RCC 7860 (cell line): ENCODE measurements at regions not wholly inside any gene's neighbourhood (a gene's known extent, or its start where the extent isn't known, plus 50 kb on each side); places are given as distances from the start of the nearest gene placed in this dataset.
"Not testable (repeated sequence)": the region's sequence is repeated elsewhere in the genome, so short reads cannot be mapped to it uniquely, and the experiment has no call there.

Source experiments
- DNase-seq: peaks from one replicate; pipeline ENCODE4 v3.0.0-alpha.2; 2015; ENCODE audit warnings: low spot score
- FAIRE-seq: peaks from 2 replicates; lab custom pipeline; 2012; peaks lifted over from hg19 to GRCh38; lab: Jason Lieb, UNC

DNA sequence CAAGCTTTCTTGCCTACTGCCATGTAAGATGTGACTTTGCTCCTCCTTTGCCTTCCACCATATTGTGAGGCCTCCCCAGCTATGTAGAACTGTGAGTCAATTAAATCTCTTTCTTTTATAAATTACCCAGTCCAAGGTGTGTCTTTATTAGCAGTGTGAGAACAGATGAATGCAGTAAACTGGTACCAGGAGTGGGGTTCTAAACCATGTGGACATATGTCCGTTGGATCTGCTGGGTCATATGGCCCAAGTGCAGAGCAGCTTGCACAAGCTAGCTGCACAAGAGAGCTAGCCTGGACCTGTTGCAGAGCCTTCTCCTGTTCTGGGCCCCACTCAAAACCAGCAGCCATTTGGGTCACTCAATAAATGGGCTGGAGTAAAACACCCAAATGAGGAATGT, 177.1 kb downstream of the HIPK3 start:
- DNase-seq = no peak
- FAIRE-seq = no peak

DNA sequence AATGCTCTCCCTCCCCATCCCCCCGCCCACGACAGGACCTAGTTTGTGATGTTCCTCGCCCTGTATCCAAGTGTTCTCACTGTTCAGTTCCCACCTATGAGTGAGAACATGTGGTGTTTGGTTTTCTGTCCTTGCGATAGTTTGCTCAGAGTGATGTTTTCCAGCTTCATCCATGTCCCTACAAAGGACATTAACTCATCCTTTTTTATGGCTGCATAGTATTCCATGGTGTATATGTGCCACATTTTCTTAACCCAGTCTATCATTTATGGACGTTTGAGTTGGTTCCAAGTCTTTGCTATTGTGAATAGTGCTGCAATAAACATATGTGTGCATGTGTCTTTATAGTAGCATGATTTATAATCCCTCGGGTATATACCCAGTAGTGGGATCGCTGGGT, 171.3 kb downstream of the HIPK3 start:
- not testable (repeated sequence) for DNase-seq, FAIRE-seq

DNA sequence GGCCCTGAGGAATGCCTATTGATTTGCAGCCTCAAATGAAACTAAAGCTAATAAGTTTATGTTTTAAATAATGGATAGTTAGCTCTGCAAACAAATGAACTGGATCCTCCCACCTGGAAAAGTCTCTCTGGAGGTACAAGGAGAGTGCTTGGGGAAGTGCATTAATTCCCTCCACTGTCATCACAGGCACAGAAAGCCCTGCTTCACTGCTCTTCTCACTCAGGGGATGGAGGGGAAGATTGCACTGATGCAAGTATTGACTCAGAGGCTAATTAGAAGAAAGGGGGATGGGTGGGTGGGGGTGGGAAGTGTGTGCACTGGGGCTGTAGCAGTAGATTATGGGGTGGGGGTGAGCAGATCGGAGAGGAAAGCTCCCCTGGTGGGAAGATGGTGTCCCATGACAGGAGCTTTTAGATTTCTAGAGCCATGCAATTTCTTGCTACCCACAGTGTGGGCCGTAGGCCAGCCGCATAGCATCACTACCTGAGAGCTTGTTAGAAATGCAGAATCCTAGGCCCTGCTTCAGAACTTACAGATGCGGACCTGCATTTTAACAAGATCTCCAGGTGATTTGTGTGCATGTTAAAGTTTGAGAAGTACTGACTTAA, 163.9 kb downstream of the HIPK3 start:
- DNase-seq = no peak
- no peak for FAIRE-seq

DNA sequence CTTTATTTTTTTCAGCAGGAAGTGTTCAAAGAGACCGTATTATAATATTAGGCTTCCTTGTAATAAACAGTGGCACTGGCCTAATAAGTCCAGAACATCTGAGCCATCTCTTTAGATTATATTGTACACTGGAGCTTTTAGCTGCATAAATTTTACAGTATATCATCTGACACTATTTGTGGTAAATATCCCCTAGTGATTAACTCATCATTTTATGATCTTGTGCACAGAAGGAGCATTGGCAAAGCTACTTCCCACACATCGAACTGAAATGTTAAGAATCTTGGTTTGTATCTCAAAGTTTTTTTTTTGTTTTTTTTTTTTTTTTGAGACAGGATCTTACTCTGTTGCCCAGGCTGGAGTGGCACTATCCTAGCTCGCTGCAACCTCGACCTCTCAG, 162.7 kb downstream of the HIPK3 start:
- FAIRE-seq (no peak), DNase-seq (no peak)

DNA sequence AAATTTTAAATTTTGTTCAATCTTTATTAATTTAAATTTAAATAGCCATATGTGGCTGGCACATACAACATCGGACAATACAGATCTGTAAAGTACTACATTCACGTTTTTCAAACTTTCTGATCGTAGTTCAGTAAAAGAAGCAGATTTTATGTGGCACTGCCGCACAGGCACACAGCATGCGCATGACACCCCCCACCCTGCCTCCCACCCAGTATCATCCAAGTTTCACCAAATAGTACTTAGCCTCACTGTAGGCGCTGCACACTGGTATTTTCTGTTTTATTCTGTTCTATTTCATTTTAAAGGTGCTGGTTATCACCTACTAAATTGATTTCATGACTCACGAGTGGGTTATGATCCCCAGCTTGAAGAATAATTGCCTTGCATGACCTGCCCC, 159.9 kb downstream of the HIPK3 start:
- DNase-seq (no peak), FAIRE-seq (no peak)

DNA sequence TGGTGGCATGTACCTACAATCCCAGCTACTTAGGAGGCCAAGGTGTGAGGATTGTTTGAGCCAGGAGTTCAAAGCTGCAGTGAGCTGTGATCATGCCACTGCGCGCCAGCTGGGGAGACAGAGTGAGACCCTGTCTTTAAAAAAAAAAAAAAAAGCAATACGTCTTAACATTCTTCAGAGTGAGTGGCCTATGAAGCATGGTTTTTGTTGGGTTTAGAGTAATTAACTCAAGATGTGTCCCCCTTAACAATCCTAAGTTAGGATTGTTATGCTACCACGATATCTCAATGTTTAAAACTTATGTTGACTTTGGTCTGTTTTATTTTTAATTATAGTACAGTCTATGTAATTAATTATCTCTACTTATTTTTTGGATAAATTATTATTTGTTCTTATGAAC, 156.1 kb downstream of the HIPK3 start:
- DNase-seq (no peak), FAIRE-seq (no peak)

DNA sequence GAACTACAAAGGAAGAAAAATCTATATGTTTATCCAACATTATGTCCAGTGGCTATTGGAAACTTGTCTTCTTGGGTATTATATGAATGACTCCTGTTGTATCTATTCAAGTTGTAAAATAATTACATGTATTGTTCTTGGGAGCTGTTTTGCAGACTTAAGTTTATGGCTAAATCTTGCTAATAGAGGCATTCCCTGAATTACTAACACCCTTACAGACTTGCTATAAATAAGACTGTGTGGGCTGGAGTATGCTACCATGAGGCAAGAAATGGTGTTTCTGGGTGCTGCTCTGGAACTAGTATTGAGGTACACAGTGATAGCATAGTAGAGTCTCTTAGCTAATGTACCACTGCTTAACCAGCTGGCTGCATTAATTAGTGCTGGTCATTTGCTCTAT, 155.1 kb downstream of the HIPK3 start:
- DNase-seq (no peak), FAIRE-seq (no peak)

DNA sequence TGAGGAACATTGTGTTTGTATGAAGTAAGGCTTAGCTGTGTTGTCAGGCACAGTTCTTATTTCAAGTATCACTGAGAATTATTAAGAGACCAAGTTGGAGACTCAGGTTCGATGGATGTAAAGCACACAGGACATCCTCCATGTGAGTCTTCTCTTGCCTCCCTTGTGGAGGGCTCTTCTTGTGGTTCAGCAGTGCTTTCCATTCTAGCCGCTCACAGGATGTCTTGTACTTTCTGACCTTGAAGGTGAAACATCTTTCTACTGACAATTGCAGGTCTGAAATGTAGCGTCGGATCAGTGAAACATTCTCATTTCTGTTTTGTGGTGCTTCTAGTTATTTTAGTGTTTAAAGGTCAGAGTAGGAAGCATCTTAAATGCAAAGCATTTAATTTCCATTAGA, 154.6 kb downstream of the HIPK3 start:
- no peak for FAIRE-seq
- DNase-seq = no peak

DNA sequence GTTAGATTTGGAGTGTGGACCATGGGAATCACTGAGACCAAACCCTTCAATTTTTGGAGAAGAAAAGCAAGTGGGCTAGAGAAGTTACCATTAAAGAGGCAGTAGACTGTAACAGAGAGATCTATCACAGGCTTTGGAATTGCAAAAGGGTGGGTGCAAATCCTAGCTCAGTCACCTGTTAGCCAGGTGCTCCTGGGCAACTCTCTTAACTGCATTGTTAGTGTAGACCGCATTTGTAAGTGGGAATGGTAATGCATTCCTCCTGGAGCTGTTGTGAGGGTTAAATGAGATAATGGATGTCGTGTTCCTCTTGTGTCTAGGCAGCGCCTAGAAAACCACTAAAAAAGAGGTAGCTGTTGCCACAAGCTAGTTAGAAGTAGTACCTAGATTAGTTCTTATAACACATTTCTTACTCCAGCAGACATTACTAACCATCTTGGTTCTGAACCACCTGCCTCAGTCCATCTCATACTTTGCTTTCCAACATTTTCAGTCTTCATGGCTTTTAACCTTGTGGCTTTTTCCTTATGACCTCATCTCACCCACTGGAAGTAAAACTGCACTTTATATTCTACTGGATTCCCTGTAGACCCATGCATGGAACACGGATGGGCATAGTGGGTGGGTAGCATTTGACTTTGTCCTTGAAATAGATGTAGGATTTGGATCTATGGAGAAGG, 153.0 kb downstream of the HIPK3 start:
- DNase-seq (no peak), FAIRE-seq (no peak)
